ENCODE measurements at regions not wholly inside any gene's neighbourhood (a gene's known extent, or its start where the extent isn't known, plus 50 kb on each side); places are given as distances from the start of the nearest gene placed in this dataset.
"Not testable (repeated sequence)": the region's sequence is repeated elsewhere in the genome, so short reads cannot be mapped to it uniquely, and the experiment has no call there.

- no peak for DNase-seq (ENCODE audit: low read depth)
Observed at GRCh38 chr5:17978954-17979353, 344.7 kb downstream of the TAF11L14 start.

- not testable (repeated sequence) for DNase-seq (ENCODE audit: low read depth)
Observed at GRCh38 chr5:17982626-17983025, 348.4 kb downstream of the TAF11L14 start.

DNA sequence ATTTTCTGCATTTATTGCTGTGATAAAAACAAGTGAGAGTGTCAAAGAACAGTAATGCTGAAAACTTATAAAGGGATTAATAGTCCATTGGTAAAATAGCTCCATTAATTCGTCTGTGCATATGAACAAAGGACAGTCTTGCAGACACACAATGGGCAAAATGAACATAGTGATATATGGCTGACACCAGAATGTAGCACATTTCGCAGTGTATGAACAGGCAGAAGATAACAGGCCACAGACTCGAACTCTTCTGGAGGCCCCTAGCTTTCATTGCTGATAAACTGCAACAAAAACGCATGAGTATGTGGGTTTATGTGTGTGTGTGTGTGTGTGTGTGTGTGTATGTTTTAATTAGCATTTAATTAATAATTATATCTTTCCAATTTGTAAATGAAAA is 354.8 kb downstream of the TAF11L14 start:
- DNase-seq (ENCODE audit: low read depth) = no peak

GRCh38 chr5:17989567-17990563 is 355.6 kb downstream of the TAF11L14 start:
- no peak for DNase-seq (ENCODE audit: low read depth)

- no peak for DNase-seq (ENCODE audit: low read depth)
Observed at GRCh38 chr5:17991775-17992174, 357.5 kb downstream of the TAF11L14 start.

- DNase-seq (ENCODE audit: low read depth) = no peak
Observed at GRCh38 chr5:17992291-17992690, 358.0 kb downstream of the TAF11L14 start.

- DNase-seq (ENCODE audit: low read depth) = no peak
Observed at GRCh38 chr5:17995997-17996396, 361.7 kb downstream of the TAF11L14 start.

GRCh38 chr5:17999858-18000257 is 365.6 kb downstream of the TAF11L14 start:
- no peak for DNase-seq (ENCODE audit: low read depth)

GRCh38 chr5:18000744-18001143 is 366.5 kb downstream of the TAF11L14 start:
- no peak for DNase-seq (ENCODE audit: low read depth)

DNA sequence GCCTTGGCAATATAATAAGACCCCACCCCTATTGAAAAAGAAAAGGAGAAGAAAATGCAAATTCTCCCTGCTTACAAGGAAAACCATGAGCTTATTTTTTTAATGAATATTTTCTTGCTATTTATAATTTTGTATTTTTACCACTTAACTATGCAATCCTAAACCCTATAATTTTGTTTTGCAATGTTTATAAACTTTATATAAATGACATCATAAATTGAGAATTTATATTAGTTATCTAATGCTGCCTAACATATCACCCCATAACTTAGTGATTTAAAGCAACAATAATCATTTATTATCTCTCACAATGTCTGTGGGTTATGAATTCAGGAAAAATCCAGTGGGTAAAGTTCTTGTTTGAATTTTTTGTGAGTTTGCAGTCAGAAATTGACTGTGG is 369.1 kb downstream of the TAF11L14 start:
- no peak for DNase-seq (ENCODE audit: low read depth)

- no peak for DNase-seq (ENCODE audit: low read depth)
Observed at GRCh38 chr5:18003784-18004183, 369.5 kb downstream of the TAF11L14 start.

DNA sequence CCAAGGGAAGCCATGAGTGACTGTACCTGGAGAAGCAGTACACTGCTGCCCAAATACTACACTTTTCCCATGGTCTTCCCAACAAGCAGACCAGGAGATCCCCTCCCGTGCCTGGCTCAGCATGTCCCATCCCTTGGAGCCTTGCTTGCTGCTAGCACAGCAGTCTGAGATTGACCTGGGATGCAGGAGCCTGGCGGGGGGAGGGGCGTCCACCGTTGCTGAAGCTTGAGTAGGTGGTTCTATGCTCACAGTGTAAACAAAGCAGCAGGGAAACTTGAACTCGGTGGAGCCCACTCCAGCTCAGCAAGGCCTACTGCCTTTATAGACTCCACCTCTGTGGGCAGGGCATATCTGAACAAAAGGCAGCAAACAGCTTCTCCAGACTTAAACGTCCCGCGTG is 372.0 kb downstream of the TAF11L14 start:
- not testable (repeated sequence) for DNase-seq (ENCODE audit: low read depth)

GRCh38 chr5:18008940-18009339 is 374.7 kb downstream of the TAF11L14 start:
- no peak for DNase-seq (ENCODE audit: low read depth)

DNA sequence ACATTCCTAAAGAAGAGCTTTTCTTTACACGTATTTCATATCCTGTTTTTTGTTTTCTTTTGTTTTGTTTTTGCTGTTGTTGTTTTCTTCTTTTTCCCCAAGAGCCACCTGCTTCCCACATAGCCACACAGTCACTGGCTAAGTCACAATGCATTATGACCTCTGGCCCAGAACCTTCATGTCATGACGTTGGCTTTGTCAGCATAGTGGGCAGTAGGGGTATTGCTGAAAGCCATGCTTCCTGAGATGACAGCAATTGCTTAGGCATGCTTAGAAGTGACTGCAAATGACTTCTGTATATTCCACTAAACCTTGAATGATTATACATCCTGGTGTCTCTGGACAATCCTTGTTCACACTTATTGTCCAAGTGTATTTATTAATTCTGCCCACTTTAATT is 375.8 kb downstream of the TAF11L14 start:
- DNase-seq (ENCODE audit: low read depth) = no peak

GRCh38 chr5:18018472-18018871 is 384.2 kb downstream of the TAF11L14 start:
- no peak for DNase-seq (ENCODE audit: low read depth)

GRCh38 chr5:18023275-18023674 is 389.0 kb downstream of the TAF11L14 start:
- no peak for DNase-seq (ENCODE audit: low read depth)

GRCh38 chr5:18023986-18024385 is 389.7 kb downstream of the TAF11L14 start:
- no peak for DNase-seq (ENCODE audit: low read depth)

GRCh38 chr5:18024542-18024941 is 390.3 kb downstream of the TAF11L14 start:
- no peak for DNase-seq (ENCODE audit: low read depth)

DNA sequence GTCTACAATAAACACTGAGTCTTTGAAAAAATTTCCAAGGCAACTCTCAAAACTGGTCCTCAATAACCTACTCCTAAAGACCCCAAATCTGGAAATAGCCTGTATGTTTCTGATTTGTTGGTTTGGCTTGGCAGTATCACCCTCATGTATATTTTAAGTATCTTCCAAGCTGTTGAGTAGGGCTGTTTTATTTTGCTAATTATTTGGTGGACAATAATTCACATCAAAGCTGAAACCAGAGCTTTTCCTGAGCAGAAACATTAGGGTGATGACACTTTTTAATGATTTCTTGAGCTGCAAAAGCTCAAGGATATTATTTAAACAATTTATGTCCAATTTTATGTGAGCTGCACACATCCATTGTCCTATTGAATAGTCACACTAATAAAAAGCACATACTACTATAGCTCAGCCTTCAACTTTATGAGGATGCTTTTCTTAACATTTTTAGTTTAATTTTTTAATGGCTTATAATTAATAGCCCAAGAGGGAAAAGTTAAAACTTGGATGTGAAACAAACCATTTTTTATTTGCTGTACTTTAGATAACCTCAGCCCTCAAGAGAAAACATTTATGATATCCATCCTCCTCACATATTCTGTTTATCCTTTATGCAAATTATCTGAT is 393.1 kb downstream of the TAF11L14 start:
- DNase-seq (ENCODE audit: low read depth) = no peak

- DNase-seq (ENCODE audit: low read depth) = no peak
Observed at GRCh38 chr5:18028036-18028435, 393.8 kb downstream of the TAF11L14 start.

DNA sequence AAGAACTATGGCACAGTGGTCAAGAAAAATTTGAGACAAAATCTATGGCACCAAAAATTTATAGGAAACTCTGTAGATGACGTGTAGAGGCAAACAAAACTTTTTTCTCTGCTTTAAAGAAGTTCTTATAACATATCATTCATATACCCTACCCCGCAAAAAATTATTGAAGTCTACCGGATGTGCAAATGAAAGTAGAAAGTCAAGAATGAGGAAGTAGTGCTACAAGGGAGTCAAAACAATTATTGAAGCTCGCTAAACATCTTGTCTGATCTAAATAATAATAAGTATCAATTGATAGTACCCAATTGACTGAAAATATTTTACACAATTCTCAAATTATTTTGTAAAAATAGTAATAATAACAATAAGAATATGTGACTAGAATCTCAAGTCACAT is 398.5 kb downstream of the TAF11L14 start:
- DNase-seq (ENCODE audit: low read depth) = no peak

GRCh38 chr5:18036531-18036930 is 402.3 kb downstream of the TAF11L14 start:
- DNase-seq (ENCODE audit: low read depth) = no peak

DNA sequence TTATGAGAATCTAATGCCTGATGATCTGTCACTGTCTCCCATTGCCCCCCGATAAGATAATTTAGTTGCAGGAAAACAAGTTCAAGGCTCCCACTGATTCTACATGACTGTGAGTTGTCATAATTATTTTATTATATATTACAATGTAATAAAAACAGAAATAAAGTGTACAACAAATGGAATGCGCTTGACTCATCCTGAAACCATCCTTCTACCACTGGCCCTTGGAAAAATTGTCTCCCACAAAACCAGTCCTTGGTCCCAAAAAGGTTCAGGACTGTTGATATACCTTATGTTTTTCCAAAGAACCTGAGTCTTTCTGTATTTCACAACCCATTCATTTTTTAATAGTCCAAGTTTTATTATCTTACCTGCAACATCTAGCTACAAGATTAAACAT is 403.5 kb downstream of the TAF11L14 start:
- DNase-seq (ENCODE audit: low read depth) = no peak

All from activated T-helper 9 cell treated with anti-CD3 and anti-CD28 coated beads, Interleukin-2, amount 50 U/mL, for 16 hours (primary cell).